Right atrium auricular region (tissue), 2 donors: ENCODE measurements at regions not wholly inside any gene's neighbourhood (a gene's known extent, or its start where the extent isn't known, plus 50 kb on each side); places are given as distances from the start of the nearest gene placed in this dataset.

Experiments
- DNase-seq: peaks from one replicate; pipeline ENCODE4 v3.0.0-alpha.2; 2019; ENCODE audit warnings: low spot score
- H3K27ac ChIP-seq, 2 donors: fragments of 200-600 bp; sonication (generic); 1 replicate in 1 of 2; 2 replicates in 1 of 2; pipeline ENCODE4 v1.5.1; 2016 to 2019
- H3K27me3 ChIP-seq, 2 donors: fragments of 200-600 bp; sonication (generic); one replicate each; pipeline versions ENCODE4 v1.5.1 to v1.6.0; 2017 to 2019
- H3K36me3 ChIP-seq: fragments of 200-600 bp; sonication (generic); one replicate; pipeline ENCODE4 v1.5.1; 2016
- H3K4me1 ChIP-seq, 2 donors: fragments of 200-600 bp; sonication (generic); one replicate each; pipeline versions ENCODE4 v1.5.1 to v1.6.0; 2017 to 2019
- H3K4me3 ChIP-seq, 2 donors: fragments of 200-600 bp; sonication (generic); 1 replicate in 1 of 2; 2 replicates in 1 of 2; pipeline ENCODE4 v1.5.1; 2017 to 2019; ENCODE audit warnings: mild to moderate bottlenecking in 1 of 2, moderate library complexity in 1 of 2
- H3K9me3 ChIP-seq, 2 donors: fragments of 200-600 bp; sonication (generic); one replicate each; pipeline ENCODE4 v1.5.1; 2019
- TF ChIP-seq, protein P1 (sequence below), 2 donors: fragments of 200-600 bp; sonication (generic); IDR thresholded peaks; one replicate each; pipeline ENCODE4 v1.5.1; 2019; ENCODE audit warnings: antibody characterized with exemption in 2 of 2

DNA sequence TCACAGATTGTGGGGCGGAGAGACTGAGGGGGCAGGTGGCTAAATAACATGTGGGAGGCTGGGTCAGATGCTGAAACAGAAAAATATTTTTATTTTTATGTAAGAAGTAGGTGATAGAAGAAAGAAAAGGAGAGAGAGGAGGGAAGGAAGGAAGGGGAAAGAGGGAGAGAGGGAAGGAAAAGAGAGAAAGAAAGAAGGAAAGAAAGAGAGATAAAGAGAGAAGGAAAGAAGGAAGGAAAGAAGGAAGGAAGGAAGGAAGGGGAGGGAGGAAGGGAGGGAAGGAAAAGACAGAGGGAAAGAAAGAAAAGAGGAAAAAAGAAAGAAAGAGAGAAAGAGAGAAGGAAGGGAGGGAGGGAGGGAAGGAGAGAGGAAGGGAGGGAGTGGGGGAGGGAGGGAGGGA is 224.9 kb downstream of the UQCRFS1 start:
- Histone ChIP-seq H3K27me3 (no peaks in the 10 kb centered on the region), H3K4me3 (no peak overlapping the region)
- TF ChIP-seq, protein P1, sequence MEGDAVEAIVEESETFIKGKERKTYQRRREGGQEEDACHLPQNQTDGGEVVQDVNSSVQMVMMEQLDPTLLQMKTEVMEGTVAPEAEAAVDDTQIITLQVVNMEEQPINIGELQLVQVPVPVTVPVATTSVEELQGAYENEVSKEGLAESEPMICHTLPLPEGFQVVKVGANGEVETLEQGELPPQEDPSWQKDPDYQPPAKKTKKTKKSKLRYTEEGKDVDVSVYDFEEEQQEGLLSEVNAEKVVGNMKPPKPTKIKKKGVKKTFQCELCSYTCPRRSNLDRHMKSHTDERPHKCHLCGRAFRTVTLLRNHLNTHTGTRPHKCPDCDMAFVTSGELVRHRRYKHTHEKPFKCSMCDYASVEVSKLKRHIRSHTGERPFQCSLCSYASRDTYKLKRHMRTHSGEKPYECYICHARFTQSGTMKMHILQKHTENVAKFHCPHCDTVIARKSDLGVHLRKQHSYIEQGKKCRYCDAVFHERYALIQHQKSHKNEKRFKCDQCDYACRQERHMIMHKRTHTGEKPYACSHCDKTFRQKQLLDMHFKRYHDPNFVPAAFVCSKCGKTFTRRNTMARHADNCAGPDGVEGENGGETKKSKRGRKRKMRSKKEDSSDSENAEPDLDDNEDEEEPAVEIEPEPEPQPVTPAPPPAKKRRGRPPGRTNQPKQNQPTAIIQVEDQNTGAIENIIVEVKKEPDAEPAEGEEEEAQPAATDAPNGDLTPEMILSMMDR (IDR thresholded peaks at IDR 0.05): no peak

DNA sequence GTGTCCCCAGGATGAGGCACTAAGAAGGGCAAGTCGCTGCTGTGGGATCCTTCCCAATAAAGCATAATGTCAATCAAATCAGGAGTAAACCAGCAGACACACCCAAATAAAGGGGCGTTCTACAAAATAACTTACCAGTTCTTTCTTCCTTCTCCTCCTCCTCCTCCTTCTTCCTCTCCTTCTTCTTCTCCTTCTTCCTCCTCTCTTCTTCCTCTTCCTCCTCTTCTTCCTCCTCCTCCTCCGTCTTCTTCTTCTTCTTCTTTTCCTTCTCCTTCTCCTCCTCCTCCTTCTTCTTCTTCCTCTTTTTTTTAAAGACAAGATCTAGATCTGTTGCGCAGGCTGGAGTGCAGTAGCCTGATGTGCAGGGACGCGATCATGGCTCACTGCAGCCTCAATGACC is 225.8 kb downstream of the UQCRFS1 start:
- Histone ChIP-seq H3K36me3 (no peaks in the 10 kb centered on the region), H3K4me3 (no peak overlapping the region), H3K27me3 (no peaks in the 10 kb centered on the region), H3K27ac (no peak overlapping the region), H3K4me1 (no peaks in the 10 kb centered on the region), H3K9me3 (no peaks in the 10 kb centered on the region)
- DNase-seq: no peak
- TF ChIP-seq, protein P1 (IDR thresholded peaks at IDR 0.05): no peak

More for the DNA sequence above, 224.9 kb downstream of the UQCRFS1 start:
- no peaks in the 10 kb centered on the region for H3K9me3 ChIP-seq
- H3K4me1 ChIP-seq: no peaks in the 10 kb centered on the region
- no peaks in the 10 kb centered on the region for H3K36me3 ChIP-seq
- no peak for DNase-seq
- no peak overlapping the region for H3K27ac ChIP-seq

DNA sequence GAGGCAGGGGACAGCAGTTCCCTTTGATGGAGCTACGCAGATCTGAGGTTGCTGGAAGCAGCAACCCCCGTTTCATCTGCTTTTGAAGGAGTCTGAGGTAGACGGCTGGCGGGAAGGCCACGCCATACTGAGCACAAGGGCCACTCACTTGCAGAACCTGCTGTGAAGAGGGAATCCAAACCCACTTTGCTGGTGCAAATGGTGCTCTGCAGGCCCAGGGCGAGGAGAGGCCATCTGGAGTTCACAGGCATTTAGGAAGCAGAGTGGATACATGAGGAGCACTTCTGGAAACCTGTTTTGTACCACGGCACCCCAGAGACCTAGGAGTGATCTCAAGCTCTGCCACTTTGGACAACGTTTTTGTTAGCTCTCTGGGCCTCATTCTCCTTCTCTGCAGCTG is 227.8 kb downstream of the UQCRFS1 start:
- no peaks in the 10 kb centered on the region for H3K27me3 ChIP-seq
- no peak for DNase-seq
- H3K36me3 ChIP-seq: no peaks in the 10 kb centered on the region
- no peaks in the 10 kb centered on the region for H3K4me1 ChIP-seq
- no peaks in the 10 kb centered on the region for H3K9me3 ChIP-seq
- no peak overlapping the region for H3K4me3 ChIP-seq
- no peak overlapping the region for H3K27ac ChIP-seq
- TF ChIP-seq, protein P1 (IDR thresholded peaks at IDR 0.05): no peak

DNA sequence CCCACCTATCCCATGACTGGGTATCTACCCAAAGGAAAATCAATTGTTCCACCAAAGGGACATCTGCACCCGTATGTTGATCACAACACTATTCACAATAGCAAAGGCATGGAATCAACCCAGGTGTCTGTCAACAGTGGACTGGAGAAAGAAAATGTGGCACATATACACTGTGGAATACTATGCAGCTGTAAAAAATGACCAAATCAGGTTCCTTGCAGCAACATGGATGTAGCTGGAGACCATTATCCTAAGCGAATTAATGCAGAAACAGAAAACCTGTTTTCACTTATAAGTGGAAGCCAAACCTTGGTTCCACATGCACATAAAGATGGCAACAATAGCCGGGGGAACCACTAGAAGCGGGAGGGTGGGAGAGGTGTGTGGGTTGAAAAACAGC is 228.6 kb downstream of the UQCRFS1 start:
- no peaks in the 10 kb centered on the region for H3K4me1 ChIP-seq
- H3K36me3 ChIP-seq: no peaks in the 10 kb centered on the region
- no peak for DNase-seq
- no peak overlapping the region for H3K27ac ChIP-seq
- no peaks in the 10 kb centered on the region for H3K27me3 ChIP-seq
- no peak overlapping the region for H3K4me3 ChIP-seq
- TF ChIP-seq, protein P1 (IDR thresholded peaks at IDR 0.05): no peak
- H3K9me3 ChIP-seq: no peaks in the 10 kb centered on the region

DNA sequence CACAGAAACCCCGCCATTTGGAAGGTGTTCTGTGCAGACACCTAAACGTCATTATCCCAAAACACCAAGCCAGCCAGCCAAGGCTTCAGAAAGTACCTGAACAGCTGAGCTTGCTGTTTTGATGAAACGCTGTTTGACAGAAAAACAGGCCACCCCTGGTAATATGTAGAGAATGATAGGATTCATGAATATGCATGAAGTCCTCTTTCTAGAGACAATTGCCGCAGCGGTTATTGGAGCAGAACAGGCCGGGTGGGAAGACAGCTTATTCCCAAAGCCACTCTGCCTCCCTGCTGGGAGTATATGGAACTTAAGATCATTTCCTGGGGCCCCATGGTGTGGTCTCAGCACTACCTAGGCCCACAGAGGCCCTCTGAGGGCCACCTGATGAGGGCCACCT is 229.5 kb downstream of the UQCRFS1 start:
- Histone ChIP-seq H3K36me3 (no peaks in the 10 kb centered on the region), H3K27ac (no peak overlapping the region), H3K27me3 (no peaks in the 10 kb centered on the region), H3K4me1 (no peaks in the 10 kb centered on the region), H3K4me3 (no peak overlapping the region), H3K9me3 (no peaks in the 10 kb centered on the region)
- TF ChIP-seq, protein P1 (IDR thresholded peaks at IDR 0.05): no peak
- no peak for DNase-seq

DNA sequence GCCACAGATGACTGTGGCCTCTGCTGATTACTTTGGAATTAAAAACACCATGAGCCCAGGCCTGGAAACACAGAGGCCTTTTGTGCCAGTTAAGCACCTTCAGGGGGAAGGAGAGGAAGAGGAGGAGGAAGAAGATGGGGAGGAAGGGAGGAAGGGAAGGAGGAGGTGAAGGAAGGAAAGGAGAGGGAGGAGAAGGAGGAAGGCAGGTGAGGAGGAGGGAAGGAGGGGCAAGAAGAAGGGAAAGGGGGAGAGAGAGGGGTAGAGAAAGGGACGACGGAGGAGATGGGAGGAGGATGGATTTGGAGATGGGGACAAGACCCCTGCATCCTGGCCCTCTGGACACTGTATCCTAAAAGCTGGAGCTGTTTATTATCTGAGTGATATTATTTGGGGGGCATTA is 231.0 kb downstream of the UQCRFS1 start:
- DNase-seq: no peak
- Histone ChIP-seq H3K4me1 (no peaks in the 10 kb centered on the region), H3K4me3 (no peak overlapping the region), H3K27me3 (no peaks in the 10 kb centered on the region), H3K27ac (no peak overlapping the region), H3K36me3 (no peaks in the 10 kb centered on the region), H3K9me3 (no peaks in the 10 kb centered on the region)
- TF ChIP-seq, protein P1 (IDR thresholded peaks at IDR 0.05): no peak
